ENCODE measurements at regions not wholly inside any gene's neighbourhood (a gene's known extent, or its start where the extent isn't known, plus 50 kb on each side); places are given as distances from the start of the nearest gene placed in this dataset.

DNA sequence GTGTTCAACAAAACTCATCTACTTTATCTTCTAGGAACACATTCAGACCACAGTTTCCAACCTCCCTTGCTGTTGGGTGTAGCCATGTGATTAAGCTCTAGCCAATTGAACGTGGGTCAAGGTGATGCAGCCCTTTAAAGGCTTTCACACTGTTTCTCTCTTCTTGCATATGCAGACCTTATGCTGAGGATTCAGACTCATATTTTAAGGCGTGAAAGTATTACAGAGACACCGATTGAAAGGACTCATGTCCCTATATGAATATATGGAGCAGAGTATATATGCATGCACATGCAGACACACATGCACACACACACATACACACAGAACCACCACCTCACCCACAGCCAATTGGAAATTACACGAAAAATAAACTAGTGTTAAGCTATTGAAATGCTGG is 214.3 kb upstream of the NR5A2 start:
- intact Hi-C loops (cut with DNase I), result no loop called here
- WGBS, 2 donors, result 80 to 81% methylated on average over 4 of the region's 4 CpGs
- H3K4me1 ChIP-seq, result no peaks in the 10 kb centered on the region
- DNase-seq, result no peak
- no peaks in the 10 kb centered on the region for H3K27me3 ChIP-seq
- H3K27ac ChIP-seq, result no peak overlapping the region
- H3K36me3 ChIP-seq, result no peaks in the 10 kb centered on the region
- no peaks in the 10 kb centered on the region for H3K9me3 ChIP-seq
- TF ChIP-seq POLR2AphosphoS5 (IDR thresholded peaks at IDR 0.05), result no peak
- no peak for TF ChIP-seq EP300 (IDR thresholded peaks at IDR 0.05)
- no peak for TF ChIP-seq CTCF (IDR thresholded peaks at IDR 0.05)
- no peak for TF ChIP-seq POLR2A (IDR thresholded peaks at IDR 0.05)
- no peak overlapping the region for H3K4me3 ChIP-seq

DNA sequence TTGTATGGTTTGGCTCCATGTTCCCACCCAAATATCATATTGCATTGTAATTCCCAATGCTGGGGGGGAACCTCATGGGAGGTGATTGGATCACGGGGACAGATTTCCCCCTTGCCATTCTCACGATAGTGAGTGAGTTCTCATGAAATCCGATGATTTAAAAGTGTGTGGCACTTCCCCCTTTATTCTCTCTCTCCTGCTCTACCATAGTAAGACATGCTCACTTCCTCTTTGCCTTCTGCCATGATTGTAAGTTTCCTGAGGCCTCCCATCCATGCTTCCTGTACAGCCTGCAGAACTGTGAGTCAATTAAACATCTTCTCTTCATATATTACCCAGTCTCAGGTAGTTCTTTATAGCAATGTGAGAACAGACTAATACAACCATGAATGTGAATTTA is 211.6 kb upstream of the NR5A2 start:
- no peaks in the 10 kb centered on the region for H3K9me3 ChIP-seq
- H3K27me3 ChIP-seq, result no peaks in the 10 kb centered on the region
- no peak for TF ChIP-seq POLR2AphosphoS5 (IDR thresholded peaks at IDR 0.05)
- TF ChIP-seq POLR2A (IDR thresholded peaks at IDR 0.05), result no peak
- TF ChIP-seq EP300 (IDR thresholded peaks at IDR 0.05), result no peak
- no peak for TF ChIP-seq CTCF (IDR thresholded peaks at IDR 0.05)
- no peaks in the 10 kb centered on the region for H3K4me1 ChIP-seq
- WGBS, 2 donors, result 75 to 79% methylated on average over 3 of the region's 3 CpGs
- DNase-seq, result no peak
- no peak overlapping the region for H3K27ac ChIP-seq
- no peak overlapping the region for H3K4me3 ChIP-seq
- H3K36me3 ChIP-seq, result no peaks in the 10 kb centered on the region
- intact Hi-C loops (cut with DNase I), result no loop called here

- no peak for TF ChIP-seq POLR2AphosphoS5 (IDR thresholded peaks at IDR 0.05)
- TF ChIP-seq EP300 (IDR thresholded peaks at IDR 0.05), result no peak
- TF ChIP-seq CTCF (IDR thresholded peaks at IDR 0.05), result no peak
- no peaks in the 10 kb centered on the region for H3K36me3 ChIP-seq
- no peak for DNase-seq
- H3K9me3 ChIP-seq, result no peaks in the 10 kb centered on the region
- WGBS, 2 donors, result 60 to 78% methylated on average over 1 of the region's 1 CpG
- no peak overlapping the region for H3K4me3 ChIP-seq
- intact Hi-C loops (cut with DNase I), result no loop called here
- H3K4me1 ChIP-seq, result no peaks in the 10 kb centered on the region
- no peaks in the 10 kb centered on the region for H3K27me3 ChIP-seq
- no peak overlapping the region for H3K27ac ChIP-seq
These were observed 210.2 kb upstream of the NR5A2 start for GRCh38 chr1:199817266-199817665.

DNA sequence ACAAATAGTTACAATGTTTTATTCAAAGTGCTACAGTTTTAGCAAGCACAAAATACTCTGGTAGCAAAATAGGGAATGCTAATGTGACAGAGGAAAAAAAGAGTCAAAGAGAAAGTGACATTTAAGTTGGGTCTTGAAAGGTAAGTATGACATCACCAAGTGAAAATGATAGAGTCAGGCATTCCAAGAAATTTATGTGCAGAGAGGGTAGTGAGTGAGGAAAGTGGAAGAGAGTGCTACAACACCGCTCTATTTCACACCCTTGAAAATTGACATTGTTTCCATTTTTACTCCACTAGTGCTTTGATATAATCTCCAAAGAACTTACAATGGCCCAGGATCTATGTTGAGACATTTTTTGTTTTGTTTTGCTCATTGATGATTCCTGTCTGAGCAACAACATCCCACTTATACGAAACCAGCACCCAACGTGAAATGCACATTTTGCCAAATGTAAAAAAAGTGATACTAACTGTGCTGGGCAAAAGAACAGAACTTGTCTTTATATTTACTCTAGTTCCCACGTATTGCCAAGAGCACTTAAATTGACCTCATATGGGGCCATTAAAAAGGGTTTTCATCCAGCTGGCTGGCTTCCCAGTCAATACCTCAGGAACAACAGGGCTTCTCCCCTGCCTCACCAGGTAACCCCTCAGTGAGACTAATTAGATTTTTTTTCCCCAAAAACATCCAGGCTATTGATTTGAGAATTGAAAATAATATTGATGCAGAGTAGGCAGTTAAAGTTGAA is 206.3 kb upstream of the NR5A2 start:
- no peak for DNase-seq
- no peaks in the 10 kb centered on the region for H3K4me1 ChIP-seq
- 21 to 55% methylated on average over 4 of the region's 4 CpGs for WGBS, 2 donors
- H3K36me3 ChIP-seq, result no peaks in the 10 kb centered on the region
- no peaks in the 10 kb centered on the region for H3K27me3 ChIP-seq
- intact Hi-C loops (cut with DNase I), result no loop called here
- no peak overlapping the region for H3K4me3 ChIP-seq
- H3K9me3 ChIP-seq, result no peaks in the 10 kb centered on the region
- H3K27ac ChIP-seq, result no peak overlapping the region
- TF ChIP-seq POLR2A (IDR thresholded peaks at IDR 0.05) (no peak), POLR2AphosphoS5 (IDR thresholded peaks at IDR 0.05) (no peak), CTCF (IDR thresholded peaks at IDR 0.05) (no peak), EP300 (IDR thresholded peaks at IDR 0.05) (no peak)

- Histone ChIP-seq H3K9me3 (no peaks in the 10 kb centered on the region), H3K4me3 (no peak overlapping the region), H3K27ac (no peak overlapping the region), H3K27me3 (no peaks in the 10 kb centered on the region), H3K36me3 (no peaks in the 10 kb centered on the region), H3K4me1 (no peaks in the 10 kb centered on the region)
- TF ChIP-seq EP300 (IDR thresholded peaks at IDR 0.05) (no peak), POLR2A (IDR thresholded peaks at IDR 0.05) (no peak), CTCF (IDR thresholded peaks at IDR 0.05) (no peak), POLR2AphosphoS5 (IDR thresholded peaks at IDR 0.05) (no peak)
- DNase-seq, result no peak
- 67 to 72% methylated on average over 2 of the region's 2 CpGs for WGBS, 2 donors
- intact Hi-C loops (cut with DNase I), result no loop called here
These were observed 195.1 kb upstream of the NR5A2 start for GRCh38 chr1:199832451-199832850.

Data from sigmoid colon (tissue), 6 donors.